K562 (cell line): ENCODE measurements at regions not wholly inside any gene's neighbourhood (a gene's known extent, or its start where the extent isn't known, plus 50 kb on each side); places are given as distances from the start of the nearest gene placed in this dataset.

Source experiments
- ATAC-seq: fragments of 200-7000 bp; cut with Tn5 transposase; 3 replicates; pipeline ENCODE4 v1.9.1; 2020; ENCODE audit warnings: moderate library complexity
- BruUV-seq: library from RNA; stranded (reverse); fragments of 400-500 nt; replicated peaks from 2 replicates; lab custom pipeline; 2021; lab: Mats Ljungman, UMichigan
- CTCF ChIA-PET: fragments of 300-600 bp; formaldehyde crosslinking; extraction: SDS; loops from one replicate; lab custom pipeline; 2021; ENCODE audit warnings: low intra/inter-chr PET ratio; lab: Yijun Ruan, JAX
- POLR2A ChIA-PET: fragments of 300-600, 350-650 bp; sonication (Branson Sonifier 250); formaldehyde crosslinking; extraction: SDS; loops from one replicate; lab custom pipeline; 2021; ENCODE audit warnings: antibody characterized with exemption, inconsistent platforms; lab: Yijun Ruan, JAX
- DNase-seq, 4 experiments: peaks; one replicate each; pipeline versions ENCODE4 v3.0.0 to v3.0.0-alpha.2; 2011 to 2018; ENCODE audit warnings: low spot score in 3 of 4, mixed read lengths in 3 of 4; ENCODE audit errors: extremely low read depth in 1 of 4
- FAIRE-seq: peaks from 2 replicates; lab custom pipeline; 2011; peaks lifted over from hg19 to GRCh38; lab: Jason Lieb, UNC
- H2AFZ ChIP-seq: 2 replicates; pipeline ENCODE4 v1.6.0; 2011; ENCODE audit warnings: low read depth, low read length, control low read depth, inconsistent platforms
- H3K27ac ChIP-seq: fragments of 200-600 bp; 3 replicates; pipeline ENCODE4 v1.8.0; 2011; ENCODE audit warnings: low read depth, mild to moderate bottlenecking, control low read depth, inconsistent platforms, low read length, moderate library complexity, mixed read lengths; ENCODE audit errors: extremely low read depth
- H3K27me3 ChIP-seq, 2 experiments: fragments of 300-600 bp in 1 of 2; 2 replicates in 1 of 2; 3 replicates in 1 of 2; pipeline versions ENCODE4 v1.6.0 to v1.8.0; 2011; ENCODE audit warnings: inconsistent platforms in 2 of 2, low read length in 2 of 2, mild to moderate bottlenecking in 1 of 2, mixed read lengths in 1 of 2, moderate library complexity in 1 of 2; ENCODE audit not compliant: control insufficient read depth in 2 of 2, insufficient read depth in 2 of 2
- H3K36me3 ChIP-seq: fragments of 300-600 bp; 3 replicates; pipeline ENCODE4 v1.8.0; 2011; ENCODE audit warnings: mild to moderate bottlenecking, low read length, inconsistent platforms; ENCODE audit not compliant: control insufficient read depth, insufficient read depth
- H3K4me1 ChIP-seq, 2 experiments: fragments of 200-600 bp in 1 of 2; replicated peaks in 1 of 2; 2 replicates in 1 of 2; 3 replicates in 1 of 2; pipeline versions ENCODE4 v1.5.1 to v1.8.0; 2011; ENCODE audit warnings: inconsistent platforms in 2 of 2, low read length in 2 of 2, mild to moderate bottlenecking in 1 of 2, mixed read lengths in 1 of 2, moderate library complexity in 1 of 2; ENCODE audit not compliant: control insufficient read depth in 2 of 2, insufficient read depth in 2 of 2
- H3K4me2 ChIP-seq: 2 replicates; pipeline ENCODE4 v1.6.1; 2011; ENCODE audit warnings: low read length, control low read depth, inconsistent platforms, mixed read lengths; ENCODE audit not compliant: insufficient read depth
- H3K4me3 ChIP-seq: fragments of 200-600 bp; sonication (generic), shearing (Covaris generic); 2 replicates; pipeline ENCODE4 v1.5.1; 2016; ENCODE audit warnings: control low read depth, inconsistent platforms
- H3K79me2 ChIP-seq: fragments of 200-600 bp; 3 replicates; pipeline ENCODE4 v1.8.0; 2011; ENCODE audit warnings: low read length, inconsistent platforms; ENCODE audit not compliant: control insufficient read depth, insufficient read depth
- H3K9ac ChIP-seq, 2 experiments: 2 replicates each; pipeline versions ENCODE4 v1.6.0 to v1.6.1; 2011; ENCODE audit warnings: low read depth in 2 of 2, low read length in 2 of 2, control low read depth in 1 of 2, inconsistent platforms in 1 of 2, mild to moderate bottlenecking in 1 of 2, mixed read lengths in 1 of 2; ENCODE audit not compliant: insufficient read depth in 1 of 2
- H3K9me1 ChIP-seq: one replicate; pipeline ENCODE4 v1.6.0; 2011; ENCODE audit warnings: inconsistent platforms, mild to moderate bottlenecking, low read length, moderate library complexity; ENCODE audit not compliant: control insufficient read depth, insufficient read depth
- H3K9me3 ChIP-seq: replicated peaks from 2 replicates; pipeline ENCODE4 v1.5.1; 2011; ENCODE audit warnings: low read depth, low read length, inconsistent platforms; ENCODE audit not compliant: control insufficient read depth, insufficient read depth
- H4K20me1 ChIP-seq: replicated peaks from 2 replicates; pipeline ENCODE4 v1.6.1; 2011; ENCODE audit warnings: low read length, inconsistent platforms, mixed read lengths; ENCODE audit not compliant: control insufficient read depth, insufficient read depth
- ASH1L ChIP-seq: fragments of 450-650 bp; IDR thresholded peaks from 2 replicates; pipeline ENCODE4 v1.6.1; 2018; ENCODE audit warnings: borderline replicate concordance, mild to moderate bottlenecking, low read depth; ENCODE audit not compliant: partially characterized antibody
- BCOR ChIP-seq: fragments of 450-650 bp; IDR thresholded peaks from 2 replicates; pipeline ENCODE4 v1.6.1; 2016
- EGR1 ChIP-seq: fragments of 450-650 bp; conservative IDR thresholded peaks from 2 replicates; pipeline ENCODE4 v1.6.1; 2017; ENCODE audit warnings: mild to moderate bottlenecking
- FOS ChIP-seq: IDR thresholded peaks from 3 replicates; pipeline ENCODE4 v1.6.1; 2011; ENCODE audit not compliant: insufficient read length; ENCODE audit errors: extremely low read depth
- HMGN3 ChIP-seq: IDR thresholded peaks from 2 replicates; pipeline ENCODE4 v1.6.1; 2011; ENCODE audit warnings: borderline replicate concordance, low read depth, mild to moderate bottlenecking, mixed read lengths, low read length; ENCODE audit not compliant: insufficient read length; ENCODE audit errors: extremely low read depth
- HNRNPL ChIP-seq: fragments of 200-400 bp; formaldehyde crosslinking; IDR thresholded peaks from 2 replicates; pipeline ENCODE4 v1.6.1; 2017; ENCODE audit warnings: low read depth, mild to moderate bottlenecking, low read length
- MCM3 ChIP-seq: fragments of 450-650 bp; IDR thresholded peaks from 2 replicates; pipeline ENCODE4 v1.6.1; 2016
- MYBL2 ChIP-seq, 2 experiments: fragments of 450-650 bp in 1 of 2; sonication (generic) in 1 of 2; formaldehyde crosslinking in 1 of 2; IDR thresholded peaks; 2 replicates each; pipeline versions ENCODE4 v1.6.1 to v1.8.1; 2017 to 2022; ENCODE audit warnings: borderline replicate concordance in 1 of 2, inconsistent platforms in 1 of 2, low read depth in 1 of 2, mild to moderate bottlenecking in 1 of 2, missing genetic modification reagents in 1 of 2, moderate library complexity in 1 of 2
- NCOA4 ChIP-seq: fragments of 450-650 bp; IDR thresholded peaks from 2 replicates; pipeline ENCODE4 v1.6.1; 2018; ENCODE audit warnings: mild to moderate bottlenecking; ENCODE audit not compliant: partially characterized antibody
- NFE2 ChIP-seq: IDR thresholded peaks from 2 replicates; pipeline ENCODE4 v1.6.1; 2014; ENCODE audit warnings: antibody characterized with exemption, low read depth
- RAD21 ChIP-seq, 2 experiments: fragments of 250-450 bp in 1 of 2; fragments of 450-650 bp in 1 of 2; sonication (Bioruptor Pico) in 1 of 2; formaldehyde crosslinking in 1 of 2; IDR thresholded peaks in 1 of 2; conservative IDR thresholded peaks in 1 of 2; 2 replicates each; pipeline versions ENCODE4 v1.4.0 to v1.8.0; 2020 to 2022; ENCODE audit warnings: mild to moderate bottlenecking in 2 of 2, moderate library complexity in 1 of 2
- SNRNP70 ChIP-seq: fragments of 200-400 bp; formaldehyde crosslinking; optimal IDR thresholded peaks from 2 replicates; pipeline ENCODE3; 2017; ENCODE audit warnings: low read depth, low read length
- ZNF354B ChIP-seq: fragments of 250-450 bp; sonication (Bioruptor Pico); IDR thresholded peaks from 2 replicates; pipeline ENCODE4 v1.4.0; 2020
- ZNF57 ChIP-seq: fragments of 450-650 bp; formaldehyde crosslinking; IDR thresholded peaks from 2 replicates; pipeline ENCODE4 v1.4.0; 2020; ENCODE audit warnings: mild to moderate bottlenecking, moderate library complexity
- WGBS: fragments of 100-300 bp; shearing (Covaris generic); methylation state at CpG from one replicate; pipeline ENCODE4 v1.1.6; 2016; ENCODE audit warnings: low coverage, mixed read lengths; ENCODE audit not compliant: insufficient coverage; ENCODE audit errors: missing lambda C conversion rate; 5-methylcytosine and 5-hydroxymethylcytosine counted together
- in situ Hi-C: fragments of 300-500 bp; cut with MboI; formaldehyde crosslinking; loops from 4 replicates; pipeline ENCODE4 v1.15.0; 2018; ENCODE audit warnings: inconsistent platforms, mixed read lengths
- intact Hi-C: fragments of 100-400 bp; cut with micrococcal nuclease; formaldehyde crosslinking; loops from 2 replicates; pipeline ENCODE4 v1.14.2; 2022
- TF ChIP-seq, protein P1 (sequence below), 3 experiments: IDR thresholded peaks in 2 of 3; conservative IDR thresholded peaks in 1 of 3; 2 replicates each; pipeline ENCODE4 v1.5.1; 2011 to 2012; ENCODE audit warnings: low read length in 3 of 3, mild to moderate bottlenecking in 3 of 3, control low read depth in 2 of 3, improper control_type of control experiment in 1 of 3, inconsistent platforms in 1 of 3, low read depth in 1 of 3, mixed read lengths in 1 of 3, moderate library complexity in 1 of 3; ENCODE audit not compliant: insufficient read depth in 2 of 3
- TF ChIP-seq, protein P2 (sequence below), 2 experiments: fragments of 250-450 bp in 1 of 2; fragments of 450-650 bp in 1 of 2; sonication (Bioruptor Pico) in 1 of 2; IDR thresholded peaks; 2 replicates each; pipeline versions ENCODE4 v1.6.1 to v1.8.0; 2016 to 2021; ENCODE audit warnings: mild to moderate bottlenecking in 2 of 2, moderate library complexity in 2 of 2, missing compliant biosample characterization in 1 of 2, missing genetic modification characterization in 1 of 2
- TF ChIP-seq, protein P3 (sequence below): fragments of 250-450 bp; sonication (Bioruptor Pico); IDR thresholded peaks from 2 replicates; pipeline ENCODE4 v1.5.0; 2020; ENCODE audit warnings: mild to moderate bottlenecking

DNA sequence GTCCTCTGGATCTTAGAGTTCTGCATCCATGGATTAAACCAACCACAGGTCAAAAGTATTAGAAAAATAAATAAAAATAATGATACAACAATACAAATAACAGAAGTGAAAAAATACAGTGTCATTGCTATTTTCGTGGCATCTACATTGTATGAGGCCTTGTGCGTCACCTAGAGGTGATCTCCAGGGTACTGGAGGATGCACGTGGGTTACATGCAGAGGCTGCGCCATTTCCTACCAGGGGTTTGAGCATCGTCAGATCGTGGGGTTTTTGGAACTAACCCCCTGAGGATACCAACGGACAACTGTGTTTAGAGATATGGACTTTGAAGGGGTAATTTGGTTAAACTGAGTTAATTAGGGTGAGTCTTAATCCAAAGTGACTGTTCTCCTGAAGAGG, 224.7 kb downstream of the ENGASE start:
- no peak for TF ChIP-seq FOS
- TF ChIP-seq, protein P1, sequence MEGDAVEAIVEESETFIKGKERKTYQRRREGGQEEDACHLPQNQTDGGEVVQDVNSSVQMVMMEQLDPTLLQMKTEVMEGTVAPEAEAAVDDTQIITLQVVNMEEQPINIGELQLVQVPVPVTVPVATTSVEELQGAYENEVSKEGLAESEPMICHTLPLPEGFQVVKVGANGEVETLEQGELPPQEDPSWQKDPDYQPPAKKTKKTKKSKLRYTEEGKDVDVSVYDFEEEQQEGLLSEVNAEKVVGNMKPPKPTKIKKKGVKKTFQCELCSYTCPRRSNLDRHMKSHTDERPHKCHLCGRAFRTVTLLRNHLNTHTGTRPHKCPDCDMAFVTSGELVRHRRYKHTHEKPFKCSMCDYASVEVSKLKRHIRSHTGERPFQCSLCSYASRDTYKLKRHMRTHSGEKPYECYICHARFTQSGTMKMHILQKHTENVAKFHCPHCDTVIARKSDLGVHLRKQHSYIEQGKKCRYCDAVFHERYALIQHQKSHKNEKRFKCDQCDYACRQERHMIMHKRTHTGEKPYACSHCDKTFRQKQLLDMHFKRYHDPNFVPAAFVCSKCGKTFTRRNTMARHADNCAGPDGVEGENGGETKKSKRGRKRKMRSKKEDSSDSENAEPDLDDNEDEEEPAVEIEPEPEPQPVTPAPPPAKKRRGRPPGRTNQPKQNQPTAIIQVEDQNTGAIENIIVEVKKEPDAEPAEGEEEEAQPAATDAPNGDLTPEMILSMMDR (IDR thresholded peaks at IDR 0.05 in 2 of 3, conservative IDR thresholded peaks at IDR 0.05 in 1 of 3; ENCODE audit: insufficient read depth in 2 of 3, low read depth in 1 of 3, low read length in 3 of 3), result peak in 1 of 3 experiments; percentile 31; a peak in 1 of 6 replicates
- TF ChIP-seq ZNF354B, result no peak
- TF ChIP-seq BCOR, result no peak
- TF ChIP-seq MYBL2 (IDR thresholded peaks at IDR 0.05; ENCODE audit: low read depth), result no peak
- TF ChIP-seq MYBL2 (CRISPR knock-in tag; IDR thresholded peaks at IDR 0.05; ENCODE audit: borderline replicate concordance), result no peak
- TF ChIP-seq ZNF57 (CRISPR knock-in tag), result no peak
- TF ChIP-seq RAD21 (CRISPR knock-in tag; conservative IDR thresholded peaks at IDR 0.05 in 1 of 2, IDR thresholded peaks at IDR 0.05 in 1 of 2), result peak in 1 of 2 experiments; percentile 26; a peak in 1 of 4 replicates
- no peak for TF ChIP-seq HNRNPL
- TF ChIP-seq EGR1, result no peak
- TF ChIP-seq, protein P2, sequence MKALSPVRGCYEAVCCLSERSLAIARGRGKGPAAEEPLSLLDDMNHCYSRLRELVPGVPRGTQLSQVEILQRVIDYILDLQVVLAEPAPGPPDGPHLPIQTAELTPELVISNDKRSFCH (CRISPR knock-in tag; IDR thresholded peaks at IDR 0.05), result no peak
- TF ChIP-seq, protein P2 (tag; IDR thresholded peaks at IDR 0.05), result no peak
- TF ChIP-seq, protein P3, sequence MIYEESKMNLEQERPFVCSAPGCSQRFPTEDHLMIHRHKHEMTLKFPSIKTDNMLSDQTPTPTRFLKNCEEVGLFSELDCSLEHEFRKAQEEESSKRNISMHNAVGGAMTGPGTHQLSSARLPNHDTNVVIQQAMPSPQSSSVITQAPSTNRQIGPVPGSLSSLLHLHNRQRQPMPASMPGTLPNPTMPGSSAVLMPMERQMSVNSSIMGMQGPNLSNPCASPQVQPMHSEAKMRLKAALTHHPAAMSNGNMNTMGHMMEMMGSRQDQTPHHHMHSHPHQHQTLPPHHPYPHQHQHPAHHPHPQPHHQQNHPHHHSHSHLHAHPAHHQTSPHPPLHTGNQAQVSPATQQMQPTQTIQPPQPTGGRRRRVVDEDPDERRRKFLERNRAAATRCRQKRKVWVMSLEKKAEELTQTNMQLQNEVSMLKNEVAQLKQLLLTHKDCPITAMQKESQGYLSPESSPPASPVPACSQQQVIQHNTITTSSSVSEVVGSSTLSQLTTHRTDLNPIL, result no peak
- TF ChIP-seq NFE2, result no peak
- no peak for TF ChIP-seq ASH1L
- TF ChIP-seq SNRNP70, result no peak
- no peak for TF ChIP-seq MCM3
- no peak for TF ChIP-seq NCOA4
- TF ChIP-seq HMGN3, result no peak
- no peak for FAIRE-seq
- CTCF ChIA-PET, result no interaction called here
- H3K4me3 ChIP-seq, result no peak overlapping the region
- H2AFZ ChIP-seq, result no peak overlapping the region
- H3K27ac ChIP-seq, result no peak overlapping the region
- intact Hi-C loops, result no loop called here
- in situ Hi-C loops, result no loop called here
- H3K4me2 ChIP-seq, result no peak overlapping the region
- 0 out of 2 replicates have a peak, but pooled peaks cover 3% of the 10 kb centered on the region for H4K20me1 ChIP-seq
- peaks cover 0 to 2% of the 10 kb centered on the region in 2 experiments; a peak in 1 of 5 replicates for H3K4me1 ChIP-seq
- peaks cover 6 to 38% of the 10 kb centered on the region in 2 experiments; a peak in 4 of 5 replicates for H3K27me3 ChIP-seq
- ATAC-seq, result no peak
- POLR2A ChIA-PET, result no interaction called here
- no peaks in the 10 kb centered on the region for H3K79me2 ChIP-seq
- under 1% methylated on average over 7 of the region's 7 CpGs for WGBS
- BruUV-seq, result no TSS peak
- H3K9me3 ChIP-seq, result no peaks in the 10 kb centered on the region
- no peaks in the 10 kb centered on the region for H3K9me1 ChIP-seq
- no peak for DNase-seq
- H3K9ac ChIP-seq, result no peak overlapping the region
- H3K36me3 ChIP-seq, result no peaks in the 10 kb centered on the region
